ENCODE measurements at regions not wholly inside any gene's neighbourhood (a gene's known extent, or its start where the extent isn't known, plus 50 kb on each side); places are given as distances from the start of the nearest gene placed in this dataset.

- Histone ChIP-seq H3K36me3 (ENCODE audit: control insufficient read depth in 2 of 4, insufficient read depth in 4 of 4, low read length in 3 of 4) (no peaks in the 10 kb centered on the region), H2BK15ac (ENCODE audit: low read length) (no peak overlapping the region), H3K4me3 (ENCODE audit: extremely low read depth in 1 of 4, insufficient read depth in 2 of 4, low read depth in 3 of 4, low read length in 4 of 4) (no peak overlapping the region), H2BK20ac (ENCODE audit: low read length) (no peak overlapping the region), H3K9ac (replicated peaks in 1 of 4; ENCODE audit: extremely low read depth in 1 of 4, low read depth in 3 of 4, low read length in 3 of 4) (no peak overlapping the region), H2AK5ac (ENCODE audit: low read depth, low read length) (no peak overlapping the region), H3K4me1 (replicated peaks in 1 of 4; ENCODE audit: control insufficient read depth in 3 of 4, insufficient read depth in 4 of 4, low read length in 3 of 4) (no peaks in the 10 kb centered on the region), H3K18ac (ENCODE audit: extremely low read depth, low read length) (no peak overlapping the region), H3K56ac (replicated peaks; ENCODE audit: insufficient read length, low read depth, low read length) (no peak overlapping the region), H3K14ac (ENCODE audit: insufficient read length) (no peak overlapping the region), H4K5ac (ENCODE audit: insufficient read length, low read depth, low read length) (no peak overlapping the region), H3K27me3 (replicated peaks in 1 of 4; ENCODE audit: control insufficient read depth in 3 of 4, extremely low read depth in 1 of 4, insufficient read depth in 3 of 4, low read length in 3 of 4) (no peaks in the 10 kb centered on the region), H3K79me1 (ENCODE audit: low read depth, low read length) (no peaks in the 10 kb centered on the region), H2BK12ac (ENCODE audit: low read depth, low read length) (no peak overlapping the region), H3K27ac (ENCODE audit: low read depth, low read length) (no peak overlapping the region), H2AFZ (ENCODE audit: low read length) (no peak overlapping the region), H3K4ac (replicated peaks; ENCODE audit: insufficient read length, low read depth, low read length) (no peak overlapping the region), H3K79me2 (ENCODE audit: control insufficient read depth in 1 of 2, insufficient read depth in 2 of 2, low read length in 2 of 2) (no peaks in the 10 kb centered on the region), H4K8ac (ENCODE audit: extremely low read depth, insufficient read depth, low read length) (no peak overlapping the region), H3K23me2 (ENCODE audit: low read depth, low read length) (no peaks in the 10 kb centered on the region), H2BK5ac (ENCODE audit: low read depth, low read length) (no peak overlapping the region), H3K23ac (ENCODE audit: insufficient read length) (no peak overlapping the region), H4K91ac (replicated peaks; ENCODE audit: insufficient read length, low read length) (no peak overlapping the region), H3K4me2 (ENCODE audit: insufficient read depth in 1 of 2, low read depth in 2 of 2, low read length in 2 of 2) (no peak overlapping the region), H4K20me1 (replicated peaks in 1 of 2; ENCODE audit: control insufficient read depth in 1 of 2, insufficient read depth in 2 of 2, low read length in 2 of 2) (no peaks in the 10 kb centered on the region), H3K9me3 (ENCODE audit: insufficient read depth in 2 of 2, low read depth in 1 of 2, low read length in 1 of 2) (no peaks in the 10 kb centered on the region), H2BK120ac (replicated peaks; ENCODE audit: low read depth, low read length) (no peak overlapping the region)
- CTCF ChIA-PET (ENCODE audit: partially characterized antibody): no interaction called here
- 86% methylated on average over 2 of the region's 2 CpGs; no CpG with 5 or more reads in 1 of the 2 experiments for WGBS, 2 experiments (ENCODE audit: extremely low coverage in 1 of 2, insufficient coverage in 1 of 2, insufficient read length in 1 of 2, insufficient replicate concordance in 2 of 2, low coverage in 1 of 2, low lambda C conversion rate in 2 of 2, missing lambda C conversion rate in 1 of 2)
- no peak for DNase-seq (ENCODE audit: low read depth in 1 of 2, low spot score in 2 of 2)
- POLR2A ChIA-PET (ENCODE audit: partially characterized antibody): no interaction called here
- no peak for FAIRE-seq
- TF ChIP-seq CEBPB (IDR thresholded peaks at IDR 0.05; ENCODE audit: low read depth, low read length): no peak
These were observed 769.1 kb downstream of the CCDC85A start for GRCh38 chr2:56952871-56953270.

Data from H1 (cell line).